GM23338 (cell line): ENCODE measurements at regions not wholly inside any gene's neighbourhood (a gene's known extent, or its start where the extent isn't known, plus 50 kb on each side); places are given as distances from the start of the nearest gene placed in this dataset.

Source experiments
- ATAC-seq: fragments of 200-7000 bp; cut with Tn5 transposase; 3 replicates; pipeline ENCODE4 v1.9.1; 2020
- DNase-seq: peaks from one replicate; pipeline ENCODE4 v3.0.0-alpha.2; 2015; ENCODE audit warnings: low spot score
- H2AFZ ChIP-seq: fragments of 200-600 bp; sonication (generic); 2 replicates; pipeline ENCODE4 v1.8.0; 2016; ENCODE audit warnings: antibody characterized with exemption, mild to moderate bottlenecking, moderate library complexity
- H3F3A ChIP-seq: fragments of 200-600 bp; sonication (generic); replicated peaks from 2 replicates; pipeline ENCODE4 v1.8.0; 2017; ENCODE audit warnings: antibody characterized with exemption, mixed run types, low read depth
- H3K27ac ChIP-seq: fragments of 200-600 bp; sonication (generic); 2 replicates; pipeline ENCODE4 v1.6.1; 2016; ENCODE audit warnings: low read depth
- H3K27me3 ChIP-seq: fragments of 200-600 bp; sonication (generic); 2 replicates; pipeline ENCODE4 v1.8.0; 2016; ENCODE audit warnings: mild to moderate bottlenecking, mixed run types, moderate library complexity; ENCODE audit not compliant: insufficient read depth
- H3K36me3 ChIP-seq: fragments of 200-600 bp; sonication (generic); 2 replicates; pipeline ENCODE4 v1.8.0; 2016; ENCODE audit warnings: mild to moderate bottlenecking; ENCODE audit not compliant: insufficient read depth
- H3K4me1 ChIP-seq: fragments of 200-600 bp; sonication (generic); 2 replicates; pipeline ENCODE4 v1.8.0; 2016; ENCODE audit warnings: mild to moderate bottlenecking, moderate library complexity; ENCODE audit not compliant: insufficient read depth
- H3K4me2 ChIP-seq: fragments of 200-600 bp; sonication (generic); 2 replicates; pipeline ENCODE4 v1.7.1; 2017; ENCODE audit warnings: mixed run types
- H3K4me3 ChIP-seq: fragments of 200-600 bp; sonication (generic); 2 replicates; pipeline ENCODE4 v1.6.1; 2016; ENCODE audit warnings: mixed run types
- H3K79me2 ChIP-seq: fragments of 200-600 bp; sonication (generic); replicated peaks from 2 replicates; pipeline ENCODE4 v1.8.0; 2017; ENCODE audit warnings: mild to moderate bottlenecking; ENCODE audit not compliant: insufficient read depth
- H3K9me2 ChIP-seq: fragments of 200-600 bp; sonication (generic); 2 replicates; pipeline ENCODE4 v1.8.0; 2017; ENCODE audit not compliant: insufficient read depth
- H4K20me1 ChIP-seq: fragments of 200-600 bp; sonication (generic); replicated peaks from 2 replicates; pipeline ENCODE4 v1.8.0; 2017; ENCODE audit warnings: mild to moderate bottlenecking; ENCODE audit not compliant: insufficient read depth
- H3K27ac Mint-ChIP-seq: 2 replicates; pipeline ENCODE4 v1.8.0; 2020; ENCODE audit warnings: inconsistent platforms, mild to moderate bottlenecking, moderate library complexity, mixed read lengths
- H3K27me3 Mint-ChIP-seq: 3 replicates; pipeline ENCODE4 v1.8.0; 2022; ENCODE audit warnings: low read depth, mild to moderate bottlenecking, moderate library complexity, mixed read lengths, inconsistent platforms; ENCODE audit not compliant: insufficient read depth, poor library complexity
- H3K36me3 Mint-ChIP-seq: 3 replicates; pipeline ENCODE4 v1.8.0; 2021; ENCODE audit warnings: low read depth, mild to moderate bottlenecking, inconsistent platforms, moderate library complexity, mixed read lengths
- H3K4me1 Mint-ChIP-seq: 3 replicates; pipeline ENCODE4 v1.8.0; 2020; ENCODE audit warnings: mild to moderate bottlenecking, inconsistent platforms, mixed read lengths
- H3K4me3 Mint-ChIP-seq: 3 replicates; pipeline ENCODE4 v1.8.0; 2021; ENCODE audit warnings: moderate library complexity, mild to moderate bottlenecking, inconsistent platforms, mixed read lengths
- H3K9me3 Mint-ChIP-seq: 3 replicates; pipeline ENCODE4 v1.8.0; 2020; ENCODE audit warnings: moderate library complexity, mild to moderate bottlenecking, inconsistent platforms, mixed read lengths
- CREB1 ChIP-seq: fragments of 250-450 bp; sonication (Bioruptor Pico); IDR thresholded peaks from 2 replicates; pipeline ENCODE4 v1.5.0; 2020; ENCODE audit warnings: low read depth, mild to moderate bottlenecking, moderate library complexity
- EZH2phosphoT487 ChIP-seq: fragments of 200-600 bp; sonication (generic); IDR thresholded peaks from one replicate; pipeline ENCODE4 v1.8.1; 2018; ENCODE audit warnings: antibody characterized with exemption; ENCODE audit not compliant: unreplicated experiment
- JUNB ChIP-seq: IDR thresholded peaks from one replicate; pipeline ENCODE4 v1.6.1; 2016; ENCODE audit warnings: antibody characterized with exemption; ENCODE audit not compliant: unreplicated experiment
- NANOG ChIP-seq: IDR thresholded peaks from 2 replicates; pipeline ENCODE4 v1.6.1; 2016; ENCODE audit warnings: antibody characterized with exemption, borderline replicate concordance
- STAT1 ChIP-seq: IDR thresholded peaks from one replicate; pipeline ENCODE4 v1.6.1; 2016; ENCODE audit warnings: antibody characterized with exemption; ENCODE audit not compliant: unreplicated experiment
- ZNF331 ChIP-seq: fragments of 250-450 bp; sonication (Bioruptor Pico); IDR thresholded peaks from 2 replicates; pipeline ENCODE4 v1.5.0; 2020; ENCODE audit warnings: low read depth, mild to moderate bottlenecking, moderate library complexity
- TF ChIP-seq, protein P1 (sequence below), 2 experiments: fragments of 200-600 bp in 1 of 2; sonication (generic) in 1 of 2; conservative IDR thresholded peaks; 2 replicates each; pipeline versions ENCODE4 v1.5.1 to v1.6.1; 2016 to 2017; ENCODE audit warnings: antibody characterized with exemption in 2 of 2, low read depth in 2 of 2, mild to moderate bottlenecking in 2 of 2, moderate library complexity in 1 of 2
- TF ChIP-seq, protein P2 (sequence below): fragments of 250-450 bp; sonication (Bioruptor Pico); IDR thresholded peaks from 2 replicates; pipeline ENCODE4 v1.5.0; 2020; ENCODE audit warnings: mild to moderate bottlenecking, moderate library complexity

DNA sequence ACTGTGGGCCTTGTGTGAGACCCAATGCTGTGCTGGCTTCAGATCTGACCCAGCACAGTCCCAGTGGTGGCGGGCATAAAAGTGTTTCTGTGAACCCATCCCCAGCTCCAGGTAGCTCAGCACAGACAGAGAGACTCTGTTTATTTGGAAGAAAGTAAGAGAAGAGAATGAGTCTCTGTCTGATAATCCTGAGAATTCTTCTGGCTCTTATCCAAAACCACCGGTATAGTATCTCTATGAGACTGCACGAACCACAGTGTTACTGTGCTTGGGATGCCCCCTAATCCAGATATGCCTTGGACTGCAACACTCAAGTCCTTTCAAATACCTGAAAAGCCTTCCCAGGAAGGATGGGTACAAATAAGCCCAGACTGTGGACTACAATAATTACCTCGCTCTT, 1660.8 kb upstream of the ACO1 start (continued):
- TF ChIP-seq NANOG (no peak), EZH2phosphoT487 (no peak), ZNF331 (no peak), STAT1 (no peak), CREB1 (CRISPR knock-in tag) (no peak), JUNB (no peak)
- TF ChIP-seq, protein P1, sequence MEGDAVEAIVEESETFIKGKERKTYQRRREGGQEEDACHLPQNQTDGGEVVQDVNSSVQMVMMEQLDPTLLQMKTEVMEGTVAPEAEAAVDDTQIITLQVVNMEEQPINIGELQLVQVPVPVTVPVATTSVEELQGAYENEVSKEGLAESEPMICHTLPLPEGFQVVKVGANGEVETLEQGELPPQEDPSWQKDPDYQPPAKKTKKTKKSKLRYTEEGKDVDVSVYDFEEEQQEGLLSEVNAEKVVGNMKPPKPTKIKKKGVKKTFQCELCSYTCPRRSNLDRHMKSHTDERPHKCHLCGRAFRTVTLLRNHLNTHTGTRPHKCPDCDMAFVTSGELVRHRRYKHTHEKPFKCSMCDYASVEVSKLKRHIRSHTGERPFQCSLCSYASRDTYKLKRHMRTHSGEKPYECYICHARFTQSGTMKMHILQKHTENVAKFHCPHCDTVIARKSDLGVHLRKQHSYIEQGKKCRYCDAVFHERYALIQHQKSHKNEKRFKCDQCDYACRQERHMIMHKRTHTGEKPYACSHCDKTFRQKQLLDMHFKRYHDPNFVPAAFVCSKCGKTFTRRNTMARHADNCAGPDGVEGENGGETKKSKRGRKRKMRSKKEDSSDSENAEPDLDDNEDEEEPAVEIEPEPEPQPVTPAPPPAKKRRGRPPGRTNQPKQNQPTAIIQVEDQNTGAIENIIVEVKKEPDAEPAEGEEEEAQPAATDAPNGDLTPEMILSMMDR (conservative IDR thresholded peaks at IDR 0.05; ENCODE audit: low read depth in 2 of 2): no peak

DNA sequence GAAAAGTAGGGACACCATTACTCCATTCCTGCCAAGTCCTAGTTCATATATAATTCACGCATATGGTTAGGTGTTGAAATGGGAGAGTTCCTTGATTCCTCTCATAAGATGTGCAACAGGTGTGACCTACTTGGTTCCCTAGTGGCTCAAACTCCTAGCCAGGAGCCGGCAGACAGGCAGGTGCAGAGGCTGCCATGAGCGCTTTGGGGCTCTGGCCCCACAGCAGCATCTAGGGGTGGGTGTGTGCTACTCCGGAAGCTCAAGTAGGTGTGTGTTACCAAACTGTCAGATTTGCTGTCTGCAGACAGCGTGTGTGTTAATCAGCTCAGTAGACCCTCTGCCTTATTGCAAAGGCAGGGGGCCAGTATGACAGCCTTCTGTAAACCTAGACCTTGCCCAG, 1652.4 kb upstream of the ACO1 start:
- Mint-ChIP-seq H3K4me3 (no peak overlapping the region), H3K36me3 (no peaks in the 10 kb centered on the region), H3K27ac (no peak overlapping the region), H3K27me3 (no peaks in the 10 kb centered on the region), H3K9me3 (no peaks in the 10 kb centered on the region), H3K4me1 (no peaks in the 10 kb centered on the region)
- Histone ChIP-seq H3K4me1 (no peaks in the 10 kb centered on the region), H3K4me3 (no peak overlapping the region), H3F3A (no peaks in the 10 kb centered on the region), H4K20me1 (no peaks in the 10 kb centered on the region), H2AFZ (peak overlapping the region; percentile 56; the same call in 1 of the 2 replicates), H3K4me2 (no peak overlapping the region), H3K27me3 (no peaks in the 10 kb centered on the region), H3K36me3 (no peaks in the 10 kb centered on the region), H3K79me2 (no peaks in the 10 kb centered on the region), H3K9me2 (no peaks in the 10 kb centered on the region), H3K27ac (no peak overlapping the region)
- DNase-seq: peak; percentile 45
- peak; percentile 87 for ATAC-seq
- TF ChIP-seq, protein P2, sequence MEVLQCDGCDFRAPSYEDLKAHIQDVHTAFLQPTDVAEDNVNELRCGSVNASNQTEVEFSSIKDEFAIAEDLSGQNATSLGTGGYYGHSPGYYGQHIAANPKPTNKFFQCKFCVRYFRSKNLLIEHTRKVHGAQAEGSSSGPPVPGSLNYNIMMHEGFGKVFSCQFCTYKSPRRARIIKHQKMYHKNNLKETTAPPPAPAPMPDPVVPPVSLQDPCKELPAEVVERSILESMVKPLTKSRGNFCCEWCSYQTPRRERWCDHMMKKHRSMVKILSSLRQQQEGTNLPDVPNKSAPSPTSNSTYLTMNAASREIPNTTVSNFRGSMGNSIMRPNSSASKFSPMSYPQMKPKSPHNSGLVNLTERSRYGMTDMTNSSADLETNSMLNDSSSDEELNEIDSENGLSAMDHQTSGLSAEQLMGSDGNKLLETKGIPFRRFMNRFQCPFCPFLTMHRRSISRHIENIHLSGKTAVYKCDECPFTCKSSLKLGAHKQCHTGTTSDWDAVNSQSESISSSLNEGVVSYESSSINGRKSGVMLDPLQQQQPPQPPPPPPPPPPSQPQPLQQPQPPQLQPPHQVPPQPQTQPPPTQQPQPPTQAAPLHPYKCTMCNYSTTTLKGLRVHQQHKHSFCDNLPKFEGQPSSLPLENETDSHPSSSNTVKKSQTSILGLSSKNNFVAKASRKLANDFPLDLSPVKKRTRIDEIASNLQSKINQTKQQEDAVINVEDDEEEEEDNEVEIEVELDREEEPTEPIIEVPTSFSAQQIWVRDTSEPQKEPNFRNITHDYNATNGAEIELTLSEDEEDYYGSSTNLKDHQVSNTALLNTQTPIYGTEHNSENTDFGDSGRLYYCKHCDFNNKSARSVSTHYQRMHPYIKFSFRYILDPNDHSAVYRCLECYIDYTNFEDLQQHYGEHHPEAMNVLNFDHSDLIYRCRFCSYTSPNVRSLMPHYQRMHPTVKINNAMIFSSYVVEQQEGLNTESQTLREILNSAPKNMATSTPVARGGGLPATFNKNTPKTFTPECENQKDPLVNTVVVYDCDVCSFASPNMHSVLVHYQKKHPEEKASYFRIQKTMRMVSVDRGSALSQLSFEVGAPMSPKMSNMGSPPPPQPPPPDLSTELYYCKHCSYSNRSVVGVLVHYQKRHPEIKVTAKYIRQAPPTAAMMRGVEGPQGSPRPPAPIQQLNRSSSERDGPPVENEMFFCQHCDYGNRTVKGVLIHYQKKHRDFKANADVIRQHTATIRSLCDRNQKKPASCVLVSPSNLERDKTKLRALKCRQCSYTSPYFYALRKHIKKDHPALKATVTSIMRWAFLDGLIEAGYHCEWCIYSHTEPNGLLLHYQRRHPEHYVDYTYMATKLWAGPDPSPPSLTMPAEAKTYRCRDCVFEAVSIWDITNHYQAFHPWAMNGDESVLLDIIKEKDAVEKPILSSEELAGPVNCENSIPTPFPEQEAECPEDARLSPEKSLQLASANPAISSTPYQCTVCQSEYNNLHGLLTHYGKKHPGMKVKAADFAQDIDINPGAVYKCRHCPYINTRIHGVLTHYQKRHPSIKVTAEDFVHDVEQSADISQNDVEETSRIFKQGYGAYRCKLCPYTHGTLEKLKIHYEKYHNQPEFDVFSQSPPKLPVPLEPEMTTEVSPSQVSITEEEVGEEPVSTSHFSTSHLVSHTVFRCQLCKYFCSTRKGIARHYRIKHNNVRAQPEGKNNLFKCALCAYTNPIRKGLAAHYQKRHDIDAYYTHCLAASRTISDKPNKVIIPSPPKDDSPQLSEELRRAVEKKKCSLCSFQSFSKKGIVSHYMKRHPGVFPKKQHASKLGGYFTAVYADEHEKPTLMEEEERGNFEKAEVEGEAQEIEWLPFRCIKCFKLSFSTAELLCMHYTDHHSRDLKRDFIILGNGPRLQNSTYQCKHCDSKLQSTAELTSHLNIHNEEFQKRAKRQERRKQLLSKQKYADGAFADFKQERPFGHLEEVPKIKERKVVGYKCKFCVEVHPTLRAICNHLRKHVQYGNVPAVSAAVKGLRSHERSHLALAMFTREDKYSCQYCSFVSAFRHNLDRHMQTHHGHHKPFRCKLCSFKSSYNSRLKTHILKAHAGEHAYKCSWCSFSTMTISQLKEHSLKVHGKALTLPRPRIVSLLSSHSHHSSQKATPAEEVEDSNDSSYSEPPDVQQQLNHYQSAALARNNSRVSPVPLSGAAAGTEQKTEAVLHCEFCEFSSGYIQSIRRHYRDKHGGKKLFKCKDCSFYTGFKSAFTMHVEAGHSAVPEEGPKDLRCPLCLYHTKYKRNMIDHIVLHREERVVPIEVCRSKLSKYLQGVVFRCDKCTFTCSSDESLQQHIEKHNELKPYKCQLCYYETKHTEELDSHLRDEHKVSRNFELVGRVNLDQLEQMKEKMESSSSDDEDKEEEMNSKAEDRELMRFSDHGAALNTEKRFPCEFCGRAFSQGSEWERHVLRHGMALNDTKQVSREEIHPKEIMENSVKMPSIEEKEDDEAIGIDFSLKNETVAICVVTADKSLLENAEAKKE (CRISPR knock-in tag): no peak
- TF ChIP-seq, protein P1 (conservative IDR thresholded peaks at IDR 0.05; ENCODE audit: low read depth in 2 of 2): peak; percentile 25 to 36; a peak in 3 of 4 replicates
